GM12874 (cell line): ENCODE measurements at regions not wholly inside any gene's neighbourhood (a gene's known extent, or its start where the extent isn't known, plus 50 kb on each side); places are given as distances from the start of the nearest gene placed in this dataset.

Experiments used
- TF ChIP-seq, protein P1 (sequence below): IDR thresholded peaks from 2 replicates; pipeline ENCODE4 v1.5.1; 2011; ENCODE audit warnings: low read depth, mild to moderate bottlenecking, control low read depth, low read length, moderate library complexity; ENCODE audit not compliant: insufficient read depth

DNA sequence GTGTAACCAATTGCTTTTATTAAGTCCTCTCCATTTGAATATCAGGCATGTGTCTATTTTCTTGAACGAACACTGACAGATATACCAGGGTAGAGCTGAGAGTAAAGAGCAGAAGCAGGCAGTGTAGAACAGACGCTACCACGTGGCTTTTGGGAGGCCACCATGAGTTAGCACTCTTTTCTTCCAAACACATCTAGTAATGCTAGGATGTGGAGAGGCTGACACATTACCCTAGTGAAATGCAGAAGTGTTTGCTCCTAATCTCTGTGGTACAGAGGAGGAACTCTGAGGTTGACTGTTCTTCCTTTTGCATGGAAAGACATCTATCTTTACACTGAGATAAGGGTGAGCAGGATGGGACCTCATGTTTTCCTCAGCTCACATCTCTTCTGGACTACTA, 216.3 kb downstream of the SATB1 start:
- TF ChIP-seq, protein P1, sequence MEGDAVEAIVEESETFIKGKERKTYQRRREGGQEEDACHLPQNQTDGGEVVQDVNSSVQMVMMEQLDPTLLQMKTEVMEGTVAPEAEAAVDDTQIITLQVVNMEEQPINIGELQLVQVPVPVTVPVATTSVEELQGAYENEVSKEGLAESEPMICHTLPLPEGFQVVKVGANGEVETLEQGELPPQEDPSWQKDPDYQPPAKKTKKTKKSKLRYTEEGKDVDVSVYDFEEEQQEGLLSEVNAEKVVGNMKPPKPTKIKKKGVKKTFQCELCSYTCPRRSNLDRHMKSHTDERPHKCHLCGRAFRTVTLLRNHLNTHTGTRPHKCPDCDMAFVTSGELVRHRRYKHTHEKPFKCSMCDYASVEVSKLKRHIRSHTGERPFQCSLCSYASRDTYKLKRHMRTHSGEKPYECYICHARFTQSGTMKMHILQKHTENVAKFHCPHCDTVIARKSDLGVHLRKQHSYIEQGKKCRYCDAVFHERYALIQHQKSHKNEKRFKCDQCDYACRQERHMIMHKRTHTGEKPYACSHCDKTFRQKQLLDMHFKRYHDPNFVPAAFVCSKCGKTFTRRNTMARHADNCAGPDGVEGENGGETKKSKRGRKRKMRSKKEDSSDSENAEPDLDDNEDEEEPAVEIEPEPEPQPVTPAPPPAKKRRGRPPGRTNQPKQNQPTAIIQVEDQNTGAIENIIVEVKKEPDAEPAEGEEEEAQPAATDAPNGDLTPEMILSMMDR = no peak

DNA sequence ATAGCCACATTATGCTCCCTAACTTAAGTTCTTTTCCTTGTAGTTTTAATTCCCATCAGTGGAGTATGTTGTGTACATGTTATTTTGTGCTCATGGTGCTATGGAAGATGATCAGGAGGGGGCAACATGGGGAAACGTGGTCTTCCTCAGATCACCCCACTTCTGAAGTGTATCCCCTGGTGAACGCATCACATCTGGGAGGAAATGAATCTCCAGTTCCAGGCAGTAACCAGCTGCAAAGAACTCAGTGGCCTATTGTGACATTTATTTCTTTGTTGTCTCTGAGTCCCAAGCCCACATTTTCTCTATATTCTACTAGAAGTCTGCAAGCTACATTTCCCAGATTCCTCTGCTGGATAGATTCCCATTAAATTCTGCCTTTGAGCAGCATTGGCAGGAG, 217.0 kb downstream of the SATB1 start:
- TF ChIP-seq, protein P1 = no peak

DNA sequence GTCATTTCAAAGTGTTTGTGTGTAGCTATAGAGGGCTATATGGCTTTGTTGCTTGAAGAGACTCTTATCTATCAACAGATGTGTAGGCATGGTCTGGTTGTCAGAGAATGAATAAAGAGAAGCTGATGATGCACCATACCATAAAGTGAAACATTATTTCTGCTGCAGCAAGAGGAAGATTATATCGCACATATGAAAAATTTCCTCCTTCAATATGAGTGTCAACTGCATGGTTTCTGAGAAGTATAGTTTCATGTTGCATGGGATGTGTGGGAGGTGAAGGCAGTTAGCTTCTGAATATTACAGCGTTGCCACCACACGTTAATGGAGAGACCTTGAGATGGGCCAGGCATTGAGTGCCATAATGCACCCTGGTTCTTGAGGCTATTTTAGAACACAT, 217.9 kb downstream of the SATB1 start:
- TF ChIP-seq, protein P1 = no peak

DNA sequence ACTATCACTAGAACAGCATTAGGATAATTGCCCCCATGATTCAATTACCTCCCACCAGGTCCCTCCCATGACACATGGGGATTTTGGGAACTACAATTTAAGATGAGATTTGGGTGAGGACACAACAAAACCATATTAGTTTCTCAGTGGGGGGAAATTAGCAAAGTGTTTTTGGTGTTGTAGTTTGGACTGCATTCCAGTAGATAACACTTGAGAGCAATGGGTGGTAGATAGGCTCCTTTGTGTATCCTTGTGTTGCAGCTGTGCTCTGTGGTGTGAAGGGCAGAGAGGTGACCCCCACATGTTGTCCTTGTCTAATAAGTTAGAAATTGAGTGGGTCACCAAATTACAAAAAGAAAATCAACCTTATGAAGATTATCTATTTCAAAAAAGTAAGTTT, 223.8 kb downstream of the SATB1 start:
- TF ChIP-seq, protein P1 = no peak

DNA sequence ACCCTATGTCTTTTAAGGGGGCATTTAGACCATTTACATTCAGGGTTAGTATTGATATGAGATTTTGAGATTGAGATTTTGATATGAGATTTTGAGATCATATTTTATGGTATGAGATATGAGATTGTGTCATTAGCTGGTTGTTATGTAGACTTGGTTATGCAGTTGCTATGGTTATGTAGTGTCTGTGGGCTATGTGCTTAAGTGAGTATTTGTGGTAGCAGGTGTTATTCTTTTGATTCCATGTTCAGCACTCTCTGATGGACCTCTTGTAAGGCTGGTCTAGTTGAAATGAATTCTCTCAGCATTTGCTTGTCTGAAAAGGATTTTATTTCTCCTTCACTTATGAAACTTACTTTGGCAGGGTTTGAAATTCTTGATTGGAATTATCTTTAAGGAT, 225.4 kb downstream of the SATB1 start:
- TF ChIP-seq, protein P1 = no peak

DNA sequence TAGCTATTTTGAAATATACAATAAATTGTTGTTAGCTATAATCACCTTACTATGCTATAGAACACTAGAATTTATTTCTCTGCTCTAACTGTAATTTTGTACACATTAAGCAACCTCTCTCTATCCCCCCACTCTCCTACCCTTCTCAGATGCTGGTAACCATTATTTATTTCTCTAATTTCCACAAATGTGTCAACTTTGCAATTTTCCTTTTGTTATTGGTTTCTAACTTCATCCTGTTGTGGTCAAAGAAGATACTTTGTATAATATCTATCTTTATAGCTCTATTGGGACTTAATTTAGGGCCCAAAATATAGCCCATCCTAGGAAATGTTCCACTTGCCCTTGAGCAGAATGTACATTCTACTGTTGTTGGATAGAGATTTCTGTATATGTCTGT, 229.3 kb downstream of the SATB1 start:
- TF ChIP-seq, protein P1 = no peak

DNA sequence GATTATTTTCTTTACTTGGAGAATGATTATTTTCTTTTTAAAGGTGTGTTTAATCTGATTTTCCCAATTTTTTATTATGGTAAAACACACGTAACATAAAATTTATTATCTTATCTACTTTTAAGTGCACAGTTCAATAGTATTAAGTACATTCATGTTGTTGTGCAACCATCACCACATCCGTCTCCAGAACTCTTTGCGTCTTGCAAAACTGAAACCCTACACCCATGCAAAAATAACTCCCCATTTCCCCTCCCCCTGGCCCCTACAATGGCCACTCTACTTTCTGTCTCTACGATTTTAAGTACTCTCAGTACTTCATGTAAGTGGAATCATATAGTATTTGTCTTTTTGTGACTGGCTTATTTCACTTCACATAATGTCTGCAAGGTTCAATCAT, 230.7 kb downstream of the SATB1 start:
- TF ChIP-seq, protein P1 = no peak

DNA sequence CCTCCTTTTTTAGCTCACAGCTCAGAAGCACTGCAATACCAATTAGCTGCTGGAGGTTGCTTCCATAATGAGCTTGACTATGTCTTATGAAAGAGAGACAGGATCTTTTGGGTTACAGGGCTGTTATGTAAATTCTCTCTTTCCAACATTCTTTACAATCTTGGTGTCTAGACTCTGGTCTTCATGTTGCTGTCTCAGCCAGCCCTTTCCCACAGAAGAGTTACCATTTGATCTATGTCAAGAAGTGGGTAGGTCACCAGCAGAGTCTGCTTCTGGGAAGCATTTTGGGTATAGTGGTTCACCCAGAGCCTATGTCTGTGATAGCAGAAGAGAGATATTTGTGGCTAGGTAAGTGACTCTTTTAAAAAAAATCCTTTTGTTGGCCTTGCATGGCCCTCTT, 234.5 kb downstream of the SATB1 start:
- TF ChIP-seq, protein P1 = no peak
